ENCODE measurements at regions not wholly inside any gene's neighbourhood (a gene's known extent, or its start where the extent isn't known, plus 50 kb on each side); places are given as distances from the start of the nearest gene placed in this dataset.

DNA sequence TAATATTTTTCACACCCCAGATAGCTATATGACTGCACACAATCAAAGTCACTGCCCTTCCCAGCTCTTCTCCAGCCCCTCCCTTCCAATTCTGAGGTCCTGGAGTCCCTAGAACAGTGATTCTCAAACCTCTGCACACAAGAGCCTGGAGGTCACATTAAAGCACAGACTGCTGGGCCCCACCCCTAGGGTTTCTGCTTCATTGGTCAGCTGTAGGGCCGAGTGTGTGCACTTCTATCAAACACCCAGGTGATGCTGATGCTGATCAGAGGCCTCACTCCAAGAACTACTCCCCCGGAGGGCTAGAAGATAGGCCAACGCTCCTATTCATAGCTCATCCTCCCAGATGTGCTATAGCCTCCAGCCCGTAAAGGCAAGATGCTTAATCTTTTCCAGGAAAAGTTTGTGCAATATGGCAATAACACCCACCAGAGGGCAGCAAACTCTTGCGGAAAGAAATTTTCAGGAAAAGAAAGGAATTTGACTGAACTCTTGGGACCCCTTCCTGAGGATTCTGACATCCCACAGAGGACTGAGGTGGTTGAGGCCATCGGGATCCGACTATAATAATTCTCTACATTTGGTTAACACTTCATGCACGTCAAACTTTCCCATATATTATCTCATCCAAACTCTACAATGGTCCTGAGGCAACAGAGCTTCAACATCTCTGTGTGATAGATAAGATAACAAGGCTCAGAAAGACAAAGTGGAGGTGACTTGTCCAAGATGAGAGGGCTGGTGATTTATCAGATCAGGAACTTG is 194.2 kb upstream of the PKDCC start:
- CTCF ChIA-PET, result interaction anchor here (0.7 to 18.5 kb wide), 28 partner anchors 8 to 501 kb away, joined by 3 to 420 read pairs (median 4); no protein-coding TSS in a partner anchor
- TF ChIP-seq, protein P1, sequence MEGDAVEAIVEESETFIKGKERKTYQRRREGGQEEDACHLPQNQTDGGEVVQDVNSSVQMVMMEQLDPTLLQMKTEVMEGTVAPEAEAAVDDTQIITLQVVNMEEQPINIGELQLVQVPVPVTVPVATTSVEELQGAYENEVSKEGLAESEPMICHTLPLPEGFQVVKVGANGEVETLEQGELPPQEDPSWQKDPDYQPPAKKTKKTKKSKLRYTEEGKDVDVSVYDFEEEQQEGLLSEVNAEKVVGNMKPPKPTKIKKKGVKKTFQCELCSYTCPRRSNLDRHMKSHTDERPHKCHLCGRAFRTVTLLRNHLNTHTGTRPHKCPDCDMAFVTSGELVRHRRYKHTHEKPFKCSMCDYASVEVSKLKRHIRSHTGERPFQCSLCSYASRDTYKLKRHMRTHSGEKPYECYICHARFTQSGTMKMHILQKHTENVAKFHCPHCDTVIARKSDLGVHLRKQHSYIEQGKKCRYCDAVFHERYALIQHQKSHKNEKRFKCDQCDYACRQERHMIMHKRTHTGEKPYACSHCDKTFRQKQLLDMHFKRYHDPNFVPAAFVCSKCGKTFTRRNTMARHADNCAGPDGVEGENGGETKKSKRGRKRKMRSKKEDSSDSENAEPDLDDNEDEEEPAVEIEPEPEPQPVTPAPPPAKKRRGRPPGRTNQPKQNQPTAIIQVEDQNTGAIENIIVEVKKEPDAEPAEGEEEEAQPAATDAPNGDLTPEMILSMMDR (IDR thresholded peaks at IDR 0.05; ENCODE audit: control extremely low read depth, extremely low read depth, low read depth, missing control alignments), result peak; percentile 59

DNA sequence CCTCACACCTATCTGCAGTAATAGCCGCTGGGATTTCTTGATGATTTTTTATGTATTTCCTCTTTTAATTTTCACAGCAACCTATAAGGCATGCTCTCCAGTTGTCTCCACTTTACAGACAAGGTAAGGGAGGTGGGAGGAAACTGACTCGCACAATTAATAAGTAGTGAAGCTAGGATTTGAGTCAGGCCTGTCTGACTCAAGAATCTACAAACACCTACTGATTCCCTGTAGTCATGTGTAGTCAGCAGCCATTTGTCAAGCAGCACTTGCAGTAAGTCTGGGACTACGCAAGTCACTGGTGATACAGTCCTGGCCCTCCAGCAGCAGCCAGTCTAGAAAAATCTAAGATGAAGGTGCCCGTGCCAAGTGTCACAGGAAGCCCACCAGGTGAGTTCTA is 193.6 kb upstream of the PKDCC start:
- TF ChIP-seq, protein P1 (IDR thresholded peaks at IDR 0.05; ENCODE audit: control extremely low read depth, extremely low read depth, low read depth, missing control alignments), result no peak
- DNase-seq (ENCODE audit: extremely low spot score), result no peak
- ChIA-PET CTCF (interaction anchor here (1.0 to 18.5 kb wide), 19 partner anchors 9 to 500 kb away, joined by 3 to 420 read pairs (median 4); no protein-coding TSS in a partner anchor), POLR2A (no interaction called here)

More for the DNA sequence above, 194.2 kb upstream of the PKDCC start:
- no peak for DNase-seq (ENCODE audit: extremely low spot score)
- POLR2A ChIA-PET, result no interaction called here

DNA sequence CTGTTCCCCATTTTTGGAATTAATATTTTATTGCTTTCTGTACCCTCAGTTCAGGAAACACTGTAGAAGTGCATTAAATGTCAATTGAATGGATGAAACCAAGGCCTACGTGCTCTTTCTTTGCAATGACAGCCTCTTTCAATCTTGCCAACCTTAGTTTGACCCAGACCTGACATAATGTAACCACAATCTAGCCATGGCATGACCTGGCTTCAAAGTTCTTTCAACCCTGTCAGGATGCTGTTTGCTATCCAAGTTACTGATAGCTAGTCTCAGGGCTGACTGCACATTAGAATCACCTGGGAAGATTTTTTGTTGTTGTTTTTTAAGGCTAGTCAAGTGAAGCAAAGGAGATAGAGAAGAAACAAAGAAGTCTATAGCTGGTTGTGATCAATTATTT is 190.9 kb upstream of the PKDCC start:
- TF ChIP-seq, protein P1 (IDR thresholded peaks at IDR 0.05; ENCODE audit: control extremely low read depth, extremely low read depth, low read depth, missing control alignments), result no peak
- ChIA-PET CTCF (interaction anchor here (1.0 to 18.5 kb wide), 4 partner anchors 13 to 311 kb away, joined by 3 to 420 read pairs (median 86); no protein-coding TSS in a partner anchor), POLR2A (no interaction called here)
- DNase-seq (ENCODE audit: extremely low spot score), result no peak

DNA sequence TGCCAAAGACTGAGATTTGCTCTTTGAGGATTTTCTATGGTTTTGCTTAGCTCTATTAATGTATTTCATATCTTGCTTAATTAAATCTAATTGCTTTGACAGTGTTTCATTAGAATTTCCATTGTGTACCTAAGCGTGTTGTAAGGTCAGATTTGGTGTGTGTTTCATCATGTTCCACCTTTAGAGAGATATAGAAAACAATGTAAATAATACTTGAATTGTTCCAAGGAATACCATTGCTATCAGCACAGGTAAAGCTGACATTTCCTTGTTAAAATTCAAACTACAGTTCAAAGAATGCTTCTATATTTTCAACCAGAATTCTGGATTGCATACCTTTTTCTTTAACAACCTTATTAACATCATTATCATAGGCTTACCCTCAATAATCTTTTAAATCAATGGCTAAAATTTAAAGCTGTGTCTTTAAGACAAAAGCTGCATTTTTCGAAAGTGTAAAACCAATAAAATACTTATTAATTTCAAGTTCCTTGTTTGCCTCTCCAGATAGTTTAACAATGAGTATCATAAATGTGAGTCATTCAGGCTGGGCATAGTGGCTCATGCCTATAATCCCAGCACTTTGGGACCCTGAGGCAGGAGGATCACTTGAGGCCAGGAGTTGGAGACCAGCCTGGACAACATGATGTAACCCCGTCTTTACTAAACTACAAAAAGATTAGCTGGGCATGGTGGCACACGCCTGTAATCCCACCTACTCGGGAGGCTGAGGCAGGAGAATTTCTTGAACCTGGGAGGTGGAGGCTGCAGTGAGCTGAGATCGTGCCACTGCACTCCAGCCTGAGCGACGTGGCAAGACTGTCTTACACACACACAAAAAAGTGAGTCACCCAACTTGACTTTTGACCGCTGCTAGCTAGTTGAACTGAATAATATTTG is 188.0 kb upstream of the PKDCC start:
- TF ChIP-seq, protein P1 (IDR thresholded peaks at IDR 0.05; ENCODE audit: control extremely low read depth, extremely low read depth, low read depth, missing control alignments), result no peak
- ChIA-PET POLR2A (no interaction called here), CTCF (interaction anchor here (0.8 to 3.1 kb wide), 5 partner anchors 9 to 227 kb away, joined by 3 to 15 read pairs (median 9); no protein-coding TSS in a partner anchor)
- DNase-seq (ENCODE audit: extremely low spot score), result no peak

DNA sequence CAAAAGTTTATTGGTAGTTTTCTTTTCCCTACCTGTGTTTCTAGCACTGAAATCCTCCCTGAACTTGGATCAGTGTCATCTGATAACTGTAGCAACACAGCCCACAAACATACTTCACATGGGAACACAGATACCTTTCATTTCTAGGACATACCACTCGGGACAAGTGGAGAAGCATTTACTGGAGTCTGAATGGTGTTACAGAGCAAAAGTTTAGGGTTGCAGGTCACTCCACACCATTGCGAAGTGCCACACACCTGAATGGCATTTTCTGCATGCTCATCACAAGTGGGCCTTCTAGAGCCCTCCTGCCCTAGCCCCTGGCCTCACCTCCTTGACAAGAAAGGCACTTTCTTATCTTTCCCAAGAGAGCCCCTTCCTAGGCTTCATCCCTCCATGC is 184.8 kb upstream of the PKDCC start:
- no peak for DNase-seq (ENCODE audit: extremely low spot score)
- CTCF ChIA-PET, result interaction anchor here (3.0 to 14.3 kb wide), 2 partner anchors 10 to 223 kb away, joined by 14 to 651 read pairs; no protein-coding TSS in a partner anchor
- POLR2A ChIA-PET, result no interaction called here
- TF ChIP-seq, protein P1 (IDR thresholded peaks at IDR 0.05; ENCODE audit: control extremely low read depth, extremely low read depth, low read depth, missing control alignments), result no peak

DNA sequence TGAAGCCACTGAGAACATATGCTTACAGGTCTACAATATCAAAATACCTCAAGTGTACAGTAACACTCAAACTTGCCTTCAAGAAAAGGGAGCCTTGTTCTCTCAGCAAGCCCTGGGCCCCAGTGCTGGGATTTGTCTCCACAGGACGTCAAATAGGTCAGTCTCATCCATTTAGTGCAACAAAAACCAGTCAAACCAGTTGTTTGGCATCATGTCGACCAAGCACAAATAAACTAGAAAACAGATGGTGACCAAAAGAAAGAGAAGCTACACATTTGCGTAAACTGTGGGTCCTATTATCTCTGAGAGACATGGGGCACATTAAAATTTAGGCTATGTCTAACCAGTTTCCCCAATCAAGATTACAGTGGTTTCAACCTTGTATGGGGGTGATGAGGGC is 182.6 kb upstream of the PKDCC start:
- no peak for DNase-seq (ENCODE audit: extremely low spot score)
- ChIA-PET POLR2A (no interaction called here), CTCF (interaction anchor here (1.7 to 14.3 kb wide), 4 partner anchors 12 to 221 kb away, joined by 5 to 651 read pairs (median 10); no protein-coding TSS in a partner anchor)
- TF ChIP-seq, protein P1 (IDR thresholded peaks at IDR 0.05; ENCODE audit: control extremely low read depth, extremely low read depth, low read depth, missing control alignments), result no peak

Measured in GM10248 (cell line).